H1 (cell line): ENCODE measurements at regions not wholly inside any gene's neighbourhood (a gene's known extent, or its start where the extent isn't known, plus 50 kb on each side); places are given as distances from the start of the nearest gene placed in this dataset.
A peak's percentile ranks its signal among the peaks of the same experiment; 100 is the strongest.

Experiments
- CTCF ChIA-PET: fragments of 300-600 bp; sonication (Branson Sonifier 250); formaldehyde crosslinking; loops from one replicate; lab custom pipeline; 2021; ENCODE audit not compliant: partially characterized antibody; lab: Charles Lee
- POLR2A ChIA-PET: fragments of 300-600 bp; sonication (Branson Sonifier 250); formaldehyde crosslinking; loops from one replicate; lab custom pipeline; 2021; ENCODE audit warnings: inconsistent platforms; ENCODE audit not compliant: partially characterized antibody; lab: Charles Lee
- DNase-seq, 2 experiments: peaks; one replicate each; pipeline versions ENCODE4 v3.0.0 to v3.0.0-alpha.2; 2010 to 2022; ENCODE audit warnings: low spot score in 2 of 2, low read depth in 1 of 2, mixed read lengths in 1 of 2
- FAIRE-seq: peaks from 2 replicates; lab custom pipeline; 2011; peaks lifted over from hg19 to GRCh38; lab: Jason Lieb, UNC
- H2AFZ ChIP-seq: 2 replicates; pipeline ENCODE4 v1.8.1; 2012; ENCODE audit warnings: low read length, inconsistent platforms
- H2AK5ac ChIP-seq: 2 replicates; pipeline ENCODE4 v1.6.1; 2013; ENCODE audit warnings: low read depth, low read length
- H2BK120ac ChIP-seq: replicated peaks from 2 replicates; pipeline ENCODE3; 2013; ENCODE audit warnings: low read depth, low read length, inconsistent platforms
- H2BK12ac ChIP-seq: 2 replicates; pipeline ENCODE4 v1.6.1; 2013; ENCODE audit warnings: low read depth, low read length
- H2BK15ac ChIP-seq: 2 replicates; pipeline ENCODE4 v1.6.1; 2013; ENCODE audit warnings: low read length
- H2BK20ac ChIP-seq: 2 replicates; pipeline ENCODE4 v1.6.1; 2013; ENCODE audit warnings: low read length
- H2BK5ac ChIP-seq: 2 replicates; pipeline ENCODE4 v1.6.1; 2013; ENCODE audit warnings: low read depth, low read length
- H3K14ac ChIP-seq: 2 replicates; pipeline ENCODE4 v1.6.1; 2013; ENCODE audit warnings: inconsistent platforms; ENCODE audit not compliant: insufficient read length
- H3K18ac ChIP-seq: 2 replicates; pipeline ENCODE4 v1.6.1; 2013; ENCODE audit warnings: low read length; ENCODE audit errors: extremely low read depth
- H3K23ac ChIP-seq: 2 replicates; pipeline ENCODE4 v1.6.1; 2013; ENCODE audit warnings: inconsistent platforms; ENCODE audit not compliant: insufficient read length
- H3K23me2 ChIP-seq: 2 replicates; pipeline ENCODE4 v1.6.1; 2013; ENCODE audit warnings: low read depth, low read length
- H3K27ac ChIP-seq: 2 replicates; pipeline ENCODE4 v1.6.1; 2011; ENCODE audit warnings: low read depth, low read length, inconsistent platforms
- H3K27me3 ChIP-seq, 4 experiments: replicated peaks in 1 of 4; 1 replicate in 1 of 4; 2 replicates in 3 of 4; pipeline versions ENCODE4 v1.6.1 to v1.8.1; 2011 to 2013; ENCODE audit warnings: low read length in 3 of 4, mild to moderate bottlenecking in 3 of 4, inconsistent platforms in 2 of 4, mixed read lengths in 2 of 4, moderate library complexity in 1 of 4; ENCODE audit not compliant: control insufficient read depth in 3 of 4, insufficient read depth in 3 of 4; ENCODE audit errors: extremely low read depth in 1 of 4
- H3K36me3 ChIP-seq, 4 experiments: 2 replicates each; pipeline versions ENCODE4 v1.6.1 to v1.8.1; 2011 to 2013; ENCODE audit warnings: mild to moderate bottlenecking in 4 of 4, low read length in 3 of 4, moderate library complexity in 2 of 4, control low read depth in 1 of 4, inconsistent platforms in 1 of 4; ENCODE audit not compliant: insufficient read depth in 4 of 4, control insufficient read depth in 2 of 4
- H3K4ac ChIP-seq: replicated peaks from 2 replicates; pipeline ENCODE3; 2013; ENCODE audit warnings: low read length, low read depth, mixed read lengths, inconsistent platforms; ENCODE audit not compliant: insufficient read length
- H3K4me1 ChIP-seq, 4 experiments: replicated peaks in 1 of 4; 1 replicate in 1 of 4; 2 replicates in 3 of 4; pipeline versions ENCODE4 v1.6.1 to v1.8.1; 2011 to 2013; ENCODE audit warnings: low read length in 3 of 4, inconsistent platforms in 2 of 4, mixed read lengths in 1 of 4; ENCODE audit not compliant: insufficient read depth in 4 of 4, control insufficient read depth in 3 of 4
- H3K4me2 ChIP-seq, 2 experiments: 2 replicates each; pipeline versions ENCODE4 v1.6.1 to v1.8.1; 2011 to 2013; ENCODE audit warnings: low read depth in 2 of 2, low read length in 2 of 2, control low read depth in 1 of 2, inconsistent platforms in 1 of 2, mild to moderate bottlenecking in 1 of 2; ENCODE audit not compliant: insufficient read depth in 1 of 2
- H3K4me3 ChIP-seq, 4 experiments: fragments of 200-600, 300-600 bp in 1 of 4; sonication (generic), shearing (Covaris generic), sonication (Bioruptor Twin) in 1 of 4; 2 replicates each; pipeline versions ENCODE4 v1.5.1 to v1.8.1; 2011 to 2016; ENCODE audit warnings: low read length in 4 of 4, low read depth in 3 of 4, control low read depth in 2 of 4, inconsistent platforms in 2 of 4, mild to moderate bottlenecking in 2 of 4, mixed read lengths in 1 of 4, moderate library complexity in 1 of 4; ENCODE audit not compliant: insufficient read depth in 2 of 4; ENCODE audit errors: extremely low read depth in 1 of 4
- H3K56ac ChIP-seq: replicated peaks from 2 replicates; pipeline ENCODE3; 2013; ENCODE audit warnings: low read depth, mild to moderate bottlenecking, mixed read lengths, low read length, inconsistent platforms; ENCODE audit not compliant: insufficient read length
- H3K79me1 ChIP-seq: 2 replicates; pipeline ENCODE4 v1.6.1; 2013; ENCODE audit warnings: low read depth, low read length, control low read depth
- H3K79me2 ChIP-seq, 2 experiments: 2 replicates each; pipeline versions ENCODE4 v1.6.1 to v1.8.1; 2012 to 2013; ENCODE audit warnings: low read length in 2 of 2, mild to moderate bottlenecking in 2 of 2, inconsistent platforms in 1 of 2; ENCODE audit not compliant: insufficient read depth in 2 of 2, control insufficient read depth in 1 of 2
- H3K9ac ChIP-seq, 4 experiments: replicated peaks in 1 of 4; 1 replicate in 1 of 4; 2 replicates in 3 of 4; pipeline versions ENCODE4 v1.6.1 to v1.8.1; 2011 to 2013; ENCODE audit warnings: low read depth in 3 of 4, low read length in 3 of 4, control low read depth in 2 of 4, mild to moderate bottlenecking in 2 of 4, moderate library complexity in 2 of 4, inconsistent platforms in 1 of 4; ENCODE audit errors: extremely low read depth in 1 of 4
- H3K9me3 ChIP-seq, 2 experiments: 2 replicates each; pipeline versions ENCODE4 v1.6.1 to v1.8.1; 2012 to 2013; ENCODE audit warnings: mild to moderate bottlenecking in 2 of 2, moderate library complexity in 2 of 2, control low read depth in 1 of 2, inconsistent platforms in 1 of 2, low read depth in 1 of 2, low read length in 1 of 2, mixed read lengths in 1 of 2; ENCODE audit not compliant: insufficient read depth in 2 of 2
- H4K20me1 ChIP-seq, 2 experiments: replicated peaks in 1 of 2; 2 replicates each; pipeline versions ENCODE3 to v1.8.1; 2011 to 2013; ENCODE audit warnings: inconsistent platforms in 2 of 2, low read length in 2 of 2, mild to moderate bottlenecking in 1 of 2; ENCODE audit not compliant: insufficient read depth in 2 of 2, control insufficient read depth in 1 of 2
- H4K5ac ChIP-seq: 2 replicates; pipeline ENCODE4 v1.6.1; 2013; ENCODE audit warnings: low read length, low read depth, mixed read lengths, inconsistent platforms; ENCODE audit not compliant: insufficient read length
- H4K8ac ChIP-seq: 2 replicates; pipeline ENCODE4 v1.8.0; 2013; ENCODE audit warnings: mild to moderate bottlenecking, moderate library complexity, low read length, inconsistent platforms; ENCODE audit not compliant: insufficient read depth; ENCODE audit errors: extremely low read depth
- H4K91ac ChIP-seq: replicated peaks from 2 replicates; pipeline ENCODE3; 2013; ENCODE audit warnings: low read length, mixed read lengths, inconsistent platforms; ENCODE audit not compliant: insufficient read length
- CBX8 ChIP-seq: fragments of 300-800, 300-1000 bp; sonication (generic); IDR thresholded peaks from 2 replicates; pipeline ENCODE4 v1.7.1; 2016; ENCODE audit warnings: low read depth, low read length, borderline replicate concordance
- WGBS, 2 experiments: shearing (Covaris generic) in 1 of 2; methylation state at CpG; one replicate each; pipeline versions ENCODE4 v1.1.6 to v1.1.7; 2013 to 2015; ENCODE audit warnings: low lambda C conversion rate in 2 of 2, mixed read lengths in 2 of 2, inconsistent platforms in 1 of 2, low coverage in 1 of 2, missing lambda C conversion rate in 1 of 2; ENCODE audit not compliant: insufficient replicate concordance in 2 of 2, insufficient coverage in 1 of 2, insufficient read length in 1 of 2; ENCODE audit errors: extremely low coverage in 1 of 2, missing lambda C conversion rate in 1 of 2; 5-methylcytosine and 5-hydroxymethylcytosine counted together

DNA sequence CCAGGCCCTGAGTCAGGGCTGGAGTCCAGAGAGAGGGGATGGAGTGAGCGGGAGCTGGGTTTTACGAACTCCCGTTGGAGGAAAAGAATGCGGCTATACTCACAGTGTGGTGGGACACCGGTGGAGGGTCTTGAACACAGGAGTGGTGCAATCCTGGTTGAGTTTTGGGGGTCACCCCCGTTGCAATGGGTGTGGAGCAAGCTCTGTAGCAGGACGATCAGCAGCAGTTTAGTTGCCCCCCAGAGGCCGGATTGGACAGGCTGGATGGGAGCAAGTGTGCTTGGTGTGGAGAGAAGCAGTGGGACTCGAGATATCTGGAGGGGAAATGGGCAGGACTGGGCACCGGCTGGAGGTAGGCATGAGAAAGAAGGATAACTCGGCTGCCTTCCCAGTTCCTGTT is 72.3 kb upstream of the TWIST2 start:
- ChIA-PET CTCF (no interaction called here), POLR2A (no interaction called here)
- H3K4me3 ChIP-seq, result no peak overlapping the region
- H2AFZ ChIP-seq, result no peak overlapping the region
- H3K23me2 ChIP-seq, result no peaks in the 10 kb centered on the region
- no peaks in the 10 kb centered on the region for H4K20me1 ChIP-seq
- no peak overlapping the region for H2BK20ac ChIP-seq
- no peak overlapping the region for H2BK12ac ChIP-seq
- no peak overlapping the region for H2BK120ac ChIP-seq
- H4K8ac ChIP-seq, result peak overlapping the region; percentile 64; the same call in 1 of the 2 replicates
- no peak overlapping the region for H4K5ac ChIP-seq
- no peak overlapping the region for H3K27ac ChIP-seq
- H3K79me1 ChIP-seq, result no peaks in the 10 kb centered on the region
- WGBS, 2 experiments, result 87% methylated on average over 11 of the region's 11 CpGs; no CpG with 5 or more reads in 1 of the 2 experiments
- no peak overlapping the region for H3K14ac ChIP-seq
- H3K23ac ChIP-seq, result no peak overlapping the region
- no peaks in the 10 kb centered on the region for H3K79me2 ChIP-seq
- no peak overlapping the region for H2BK15ac ChIP-seq
- no peak overlapping the region for H2BK5ac ChIP-seq
- peaks cover 0 to 2% (median 1%) of the 10 kb centered on the region in 4 experiments; a peak in 1 of 7 replicates for H3K4me1 ChIP-seq
- H3K27me3 ChIP-seq, result peaks cover 0 to 3% (median under 1%) of the 10 kb centered on the region in 4 experiments; a peak in 2 of 7 replicates
- no peak for TF ChIP-seq CBX8
- H3K36me3 ChIP-seq, result no peaks in the 10 kb centered on the region
- DNase-seq (no peak), FAIRE-seq (no peak)
- H3K4ac ChIP-seq, result no peak overlapping the region
- no peak overlapping the region for H3K56ac ChIP-seq
- H2AK5ac ChIP-seq, result no peak overlapping the region
- no peaks in the 10 kb centered on the region for H3K9me3 ChIP-seq
- no peak overlapping the region for H3K9ac ChIP-seq
- H3K18ac ChIP-seq, result no peak overlapping the region
- H4K91ac ChIP-seq, result no peak overlapping the region
- H3K4me2 ChIP-seq, result no peak overlapping the region
